Gastrocnemius medialis (tissue), 4 donors: ENCODE measurements at regions not wholly inside any gene's neighbourhood (a gene's known extent, or its start where the extent isn't known, plus 50 kb on each side); places are given as distances from the start of the nearest gene placed in this dataset.

Experiments used
- POLR2A ChIP-seq, 2 donors: fragments of 450-650 bp; IDR thresholded peaks; one replicate each; pipeline ENCODE4 v1.6.1; 2017; ENCODE audit warnings: antibody characterized with exemption in 2 of 2, mild to moderate bottlenecking in 2 of 2, moderate library complexity in 2 of 2
- TF ChIP-seq, protein P1 (sequence below), 5 experiments: fragments of 450-650 bp in 3 of 5; fragments of 200-600 bp in 2 of 5; sonication (generic) in 2 of 5; IDR thresholded peaks in 4 of 5; conservative IDR thresholded peaks in 1 of 5; 1 replicate in 4 of 5; 2 replicates in 1 of 5; pipeline ENCODE4 v1.5.1; 2016 to 2019; ENCODE audit warnings: antibody characterized with exemption in 5 of 5, mild to moderate bottlenecking in 3 of 5, moderate library complexity in 3 of 5

DNA sequence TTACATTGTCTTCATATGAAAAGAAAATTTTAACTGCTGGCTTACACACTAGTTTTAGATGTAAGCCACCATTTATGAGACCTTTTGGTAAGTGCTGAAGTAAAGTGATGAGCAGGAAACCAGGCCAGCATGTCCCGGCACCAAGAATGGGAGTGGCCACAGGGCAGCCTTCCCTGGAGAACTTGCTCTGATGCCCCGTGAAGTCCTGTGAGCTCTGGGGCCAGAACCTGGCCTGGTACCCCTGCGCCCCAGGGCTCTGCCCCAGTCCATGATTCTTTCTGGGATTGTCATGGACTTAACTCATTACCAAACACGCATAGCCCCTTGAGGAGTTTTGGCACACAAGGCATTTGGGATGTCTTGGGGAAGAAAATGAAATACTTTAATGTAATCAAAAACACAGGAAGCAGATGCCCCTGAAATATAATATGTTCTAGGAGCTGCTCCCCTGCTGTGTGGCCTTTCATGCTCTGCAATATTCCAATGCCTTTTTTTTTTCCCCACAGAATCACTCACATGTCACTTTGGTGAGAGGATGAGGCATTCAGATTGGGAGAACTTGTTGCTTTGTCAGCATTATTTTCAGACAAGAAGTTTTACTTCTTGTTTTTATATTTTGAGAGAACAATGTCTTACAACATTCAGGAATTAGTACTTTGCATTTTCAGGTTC lies 53.1 kb upstream of the CXCL12 start:
- TF ChIP-seq, protein P1, sequence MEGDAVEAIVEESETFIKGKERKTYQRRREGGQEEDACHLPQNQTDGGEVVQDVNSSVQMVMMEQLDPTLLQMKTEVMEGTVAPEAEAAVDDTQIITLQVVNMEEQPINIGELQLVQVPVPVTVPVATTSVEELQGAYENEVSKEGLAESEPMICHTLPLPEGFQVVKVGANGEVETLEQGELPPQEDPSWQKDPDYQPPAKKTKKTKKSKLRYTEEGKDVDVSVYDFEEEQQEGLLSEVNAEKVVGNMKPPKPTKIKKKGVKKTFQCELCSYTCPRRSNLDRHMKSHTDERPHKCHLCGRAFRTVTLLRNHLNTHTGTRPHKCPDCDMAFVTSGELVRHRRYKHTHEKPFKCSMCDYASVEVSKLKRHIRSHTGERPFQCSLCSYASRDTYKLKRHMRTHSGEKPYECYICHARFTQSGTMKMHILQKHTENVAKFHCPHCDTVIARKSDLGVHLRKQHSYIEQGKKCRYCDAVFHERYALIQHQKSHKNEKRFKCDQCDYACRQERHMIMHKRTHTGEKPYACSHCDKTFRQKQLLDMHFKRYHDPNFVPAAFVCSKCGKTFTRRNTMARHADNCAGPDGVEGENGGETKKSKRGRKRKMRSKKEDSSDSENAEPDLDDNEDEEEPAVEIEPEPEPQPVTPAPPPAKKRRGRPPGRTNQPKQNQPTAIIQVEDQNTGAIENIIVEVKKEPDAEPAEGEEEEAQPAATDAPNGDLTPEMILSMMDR (IDR thresholded peaks at IDR 0.05 in 4 of 5, conservative IDR thresholded peaks at IDR 0.05 in 1 of 5), result no peak
- TF ChIP-seq POLR2A (IDR thresholded peaks at IDR 0.05), result no peak
